ENCODE measurements at regions not wholly inside any gene's neighbourhood (a gene's known extent, or its start where the extent isn't known, plus 50 kb on each side); places are given as distances from the start of the nearest gene placed in this dataset.

DNA sequence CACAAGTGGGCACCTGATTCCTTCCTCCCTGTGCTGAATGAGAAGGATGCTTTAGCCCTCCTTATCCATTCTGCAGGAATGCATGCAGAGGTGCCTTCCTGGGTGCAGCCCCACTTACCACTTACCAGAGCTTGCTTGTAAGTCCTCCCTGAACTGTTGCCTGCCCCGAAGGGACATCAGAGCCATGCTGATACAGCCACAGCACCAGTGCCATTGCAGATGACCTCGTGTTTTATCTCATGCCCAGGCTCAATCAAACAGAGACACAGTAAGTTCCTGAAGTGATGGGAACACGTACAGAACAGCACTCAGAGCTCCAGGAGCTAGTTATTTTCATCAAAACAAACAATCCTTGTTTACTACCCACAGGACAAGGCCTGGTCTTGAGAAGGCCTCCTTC is 81.9 kb downstream of the ATP1A1 start:
- H3K27me3 ChIP-seq (ENCODE audit: insufficient read depth) = no peaks in the 10 kb centered on the region
- TF ChIP-seq FOSL2 (IDR thresholded peaks at IDR 0.05; ENCODE audit: borderline replicate concordance, low read depth) (no peak), TEAD4 (IDR thresholded peaks at IDR 0.05; ENCODE audit: borderline replicate concordance, insufficient read depth) (no peak), FOXJ3 (CRISPR knock-in tag; IDR thresholded peaks at IDR 0.05) (no peak), RCOR1 (IDR thresholded peaks at IDR 0.05; ENCODE audit: low read length) (no peak), FOXM1 (IDR thresholded peaks at IDR 0.05; ENCODE audit: low read depth) (no peak), SMC3 (IDR thresholded peaks at IDR 0.05; ENCODE audit: low read depth, low read length) (no peak), NFIC (IDR thresholded peaks at IDR 0.05; ENCODE audit: borderline replicate concordance) (no peak), GABPA (IDR thresholded peaks at IDR 0.05; ENCODE audit: low read depth) (no peak), TAF1 (IDR thresholded peaks at IDR 0.05; ENCODE audit: borderline replicate concordance, low read depth, low read length) (no peak)
- TF ChIP-seq, protein P1, sequence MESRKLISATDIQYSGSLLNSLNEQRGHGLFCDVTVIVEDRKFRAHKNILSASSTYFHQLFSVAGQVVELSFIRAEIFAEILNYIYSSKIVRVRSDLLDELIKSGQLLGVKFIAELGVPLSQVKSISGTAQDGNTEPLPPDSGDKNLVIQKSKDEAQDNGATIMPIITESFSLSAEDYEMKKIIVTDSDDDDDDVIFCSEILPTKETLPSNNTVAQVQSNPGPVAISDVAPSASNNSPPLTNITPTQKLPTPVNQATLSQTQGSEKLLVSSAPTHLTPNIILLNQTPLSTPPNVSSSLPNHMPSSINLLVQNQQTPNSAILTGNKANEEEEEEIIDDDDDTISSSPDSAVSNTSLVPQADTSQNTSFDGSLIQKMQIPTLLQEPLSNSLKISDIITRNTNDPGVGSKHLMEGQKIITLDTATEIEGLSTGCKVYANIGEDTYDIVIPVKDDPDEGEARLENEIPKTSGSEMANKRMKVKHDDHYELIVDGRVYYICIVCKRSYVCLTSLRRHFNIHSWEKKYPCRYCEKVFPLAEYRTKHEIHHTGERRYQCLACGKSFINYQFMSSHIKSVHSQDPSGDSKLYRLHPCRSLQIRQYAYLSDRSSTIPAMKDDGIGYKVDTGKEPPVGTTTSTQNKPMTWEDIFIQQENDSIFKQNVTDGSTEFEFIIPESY (IDR thresholded peaks at IDR 0.05; ENCODE audit: borderline replicate concordance, low read depth) = no peak
- TF ChIP-seq, protein P2, sequence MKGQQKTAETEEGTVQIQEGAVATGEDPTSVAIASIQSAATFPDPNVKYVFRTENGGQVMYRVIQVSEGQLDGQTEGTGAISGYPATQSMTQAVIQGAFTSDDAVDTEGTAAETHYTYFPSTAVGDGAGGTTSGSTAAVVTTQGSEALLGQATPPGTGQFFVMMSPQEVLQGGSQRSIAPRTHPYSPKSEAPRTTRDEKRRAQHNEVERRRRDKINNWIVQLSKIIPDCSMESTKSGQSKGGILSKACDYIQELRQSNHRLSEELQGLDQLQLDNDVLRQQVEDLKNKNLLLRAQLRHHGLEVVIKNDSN (IDR thresholded peaks at IDR 0.05; ENCODE audit: borderline replicate concordance, low read depth) = no peak
- TF ChIP-seq, protein P3, sequence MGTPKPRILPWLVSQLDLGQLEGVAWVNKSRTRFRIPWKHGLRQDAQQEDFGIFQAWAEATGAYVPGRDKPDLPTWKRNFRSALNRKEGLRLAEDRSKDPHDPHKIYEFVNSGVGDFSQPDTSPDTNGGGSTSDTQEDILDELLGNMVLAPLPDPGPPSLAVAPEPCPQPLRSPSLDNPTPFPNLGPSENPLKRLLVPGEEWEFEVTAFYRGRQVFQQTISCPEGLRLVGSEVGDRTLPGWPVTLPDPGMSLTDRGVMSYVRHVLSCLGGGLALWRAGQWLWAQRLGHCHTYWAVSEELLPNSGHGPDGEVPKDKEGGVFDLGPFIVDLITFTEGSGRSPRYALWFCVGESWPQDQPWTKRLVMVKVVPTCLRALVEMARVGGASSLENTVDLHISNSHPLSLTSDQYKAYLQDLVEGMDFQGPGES (IDR thresholded peaks at IDR 0.05; ENCODE audit: low read depth, low read length) = no peak
- TF ChIP-seq, protein P4, sequence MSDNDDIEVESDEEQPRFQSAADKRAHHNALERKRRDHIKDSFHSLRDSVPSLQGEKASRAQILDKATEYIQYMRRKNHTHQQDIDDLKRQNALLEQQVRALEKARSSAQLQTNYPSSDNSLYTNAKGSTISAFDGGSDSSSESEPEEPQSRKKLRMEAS (IDR thresholded peaks at IDR 0.05; ENCODE audit: low read depth) = no peak
- TF ChIP-seq, protein P5, sequence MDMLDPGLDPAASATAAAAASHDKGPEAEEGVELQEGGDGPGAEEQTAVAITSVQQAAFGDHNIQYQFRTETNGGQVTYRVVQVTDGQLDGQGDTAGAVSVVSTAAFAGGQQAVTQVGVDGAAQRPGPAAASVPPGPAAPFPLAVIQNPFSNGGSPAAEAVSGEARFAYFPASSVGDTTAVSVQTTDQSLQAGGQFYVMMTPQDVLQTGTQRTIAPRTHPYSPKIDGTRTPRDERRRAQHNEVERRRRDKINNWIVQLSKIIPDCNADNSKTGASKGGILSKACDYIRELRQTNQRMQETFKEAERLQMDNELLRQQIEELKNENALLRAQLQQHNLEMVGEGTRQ (IDR thresholded peaks at IDR 0.05; ENCODE audit: borderline replicate concordance, low read depth, low read length) = no peak
- H3K4me1 ChIP-seq (ENCODE audit: control insufficient read depth in 1 of 2, insufficient read depth in 2 of 2, low read depth in 1 of 2, low read length in 1 of 2) = peaks cover 0 to 7% of the 10 kb centered on the region in 2 experiments; a peak in 1 of 4 replicates
- no peak overlapping the region for H3K4me2 ChIP-seq
- WGBS (ENCODE audit: low lambda C conversion rate) = 37% methylated on average over 2 of the region's 3 CpGs
- no peaks in the 10 kb centered on the region for H3K36me3 ChIP-seq (replicated peaks in 1 of 2; ENCODE audit: control insufficient read depth in 1 of 2, insufficient read depth in 2 of 2, low read length in 1 of 2)
- no peaks in the 10 kb centered on the region for H3K79me2 ChIP-seq (ENCODE audit: insufficient read depth)
- peak; percentile 8 for DNase-seq
- no peaks in the 10 kb centered on the region for H3F3A ChIP-seq (replicated peaks; ENCODE audit: insufficient read depth)
- H2AFZ ChIP-seq (ENCODE audit: low read depth) = no peak overlapping the region
- no peak overlapping the region for H3K27ac ChIP-seq (ENCODE audit: low read depth in 2 of 2, low read length in 1 of 2)
- H3K9ac ChIP-seq = no peak overlapping the region
- POLR2A ChIA-PET = no interaction called here
- no peak overlapping the region for H3K4me3 ChIP-seq (ENCODE audit: low read depth in 2 of 2, low read length in 1 of 2)
- H3K9me3 ChIP-seq = no peaks in the 10 kb centered on the region
- no peaks in the 10 kb centered on the region for H3K9me2 ChIP-seq
- H4K20me1 ChIP-seq (ENCODE audit: insufficient read depth) = no peaks in the 10 kb centered on the region
- CTCF ChIA-PET = interaction anchor here (1.0 to 1.2 kb wide), 4 partner anchors 21 to 30 kb away, joined by 3 to 4 read pairs (median 3); no protein-coding TSS in a partner anchor

Data from SK-N-SH (cell line).